Activated CD4-positive, alpha-beta memory T cell treated with anti-CD3 and anti-CD28 coated beads, Interleukin-2, amount 10 ng/mL, durations not matched to agents 7 days and 5 days (primary cell): ENCODE measurements at regions not wholly inside any gene's neighbourhood (a gene's known extent, or its start where the extent isn't known, plus 50 kb on each side); places are given as distances from the start of the nearest gene placed in this dataset.
"Not testable (repeated sequence)": the region's sequence is repeated elsewhere in the genome, so short reads cannot be mapped to it uniquely, and the experiment has no call there.

Experiments
- CTCF ChIA-PET: fragments of 350-600 bp; sonication (Branson Sonifier 250); formaldehyde crosslinking; loops from one replicate; lab custom pipeline; 2021; ENCODE audit warnings: antibody characterized with exemption, inconsistent platforms; lab: Charles Lee
- POLR2A ChIA-PET: fragments of 350-600 bp; sonication (Branson Sonifier 250); formaldehyde crosslinking; loops from one replicate; lab custom pipeline; 2021; ENCODE audit warnings: antibody characterized with exemption; lab: Charles Lee
- DNase-seq: peaks from one replicate; pipeline ENCODE4 v3.0.0-alpha.2; 2020
- H3K27ac Mint-ChIP-seq: one replicate; pipeline ENCODE4 v1.8.0; 2021; ENCODE audit warnings: mild to moderate bottlenecking, mixed read lengths
- H3K27me3 Mint-ChIP-seq: one replicate; pipeline ENCODE4 v1.8.0; 2021; ENCODE audit warnings: mixed read lengths
- H3K36me3 Mint-ChIP-seq: one replicate; pipeline ENCODE4 v1.8.0; 2021; ENCODE audit warnings: low read depth, mixed read lengths
- H3K4me1 Mint-ChIP-seq: one replicate; pipeline ENCODE4 v1.8.0; 2021; ENCODE audit warnings: mixed read lengths
- H3K4me3 Mint-ChIP-seq: one replicate; pipeline ENCODE4 v1.8.0; 2021; ENCODE audit warnings: mild to moderate bottlenecking, mixed read lengths
- H3K9me3 Mint-ChIP-seq: one replicate; pipeline ENCODE4 v1.8.0; 2021; ENCODE audit warnings: mixed read lengths

DNA sequence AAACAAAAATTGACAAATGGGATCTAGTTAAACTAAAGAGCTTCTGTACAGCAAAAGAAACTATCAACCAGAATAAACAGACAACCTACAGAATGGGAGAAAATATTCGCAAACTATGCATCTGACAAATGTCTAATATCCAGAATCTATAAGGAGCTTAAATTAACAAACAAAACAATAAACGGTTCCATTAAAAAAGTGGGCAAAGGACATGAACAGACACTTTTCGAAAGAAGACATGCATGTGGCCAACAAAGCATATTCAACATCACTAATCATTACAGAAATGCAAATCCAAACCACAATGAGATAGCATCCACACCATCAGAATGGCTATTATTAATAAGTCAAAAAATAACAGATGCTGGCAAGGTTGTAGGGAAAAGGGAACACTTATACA is 50.5 kb upstream of the MED13L start:
- H3K9me3 Mint-ChIP-seq, H3K27me3 Mint-ChIP-seq, H3K27ac Mint-ChIP-seq, H3K36me3 Mint-ChIP-seq, DNase-seq, POLR2A ChIA-PET, H3K4me3 Mint-ChIP-seq: not testable (repeated sequence)
- CTCF ChIA-PET: interaction anchor here (0.6 kb wide), 1 partner anchor 11 kb away, joined by 3 read pairs; no protein-coding TSS in a partner anchor
- H3K4me1 Mint-ChIP-seq: peaks cover 25% of the 10 kb centered on the region

GRCh38 chr12:116331876-116332275 is 54.4 kb upstream of the MED13L start:
- POLR2A ChIA-PET: no interaction called here
- H3K27ac Mint-ChIP-seq: no peak overlapping the region
- H3K4me3 Mint-ChIP-seq: no peak overlapping the region
- H3K27me3 Mint-ChIP-seq: no peaks in the 10 kb centered on the region
- DNase-seq: no peak
- H3K4me1 Mint-ChIP-seq: peaks cover 3% of the 10 kb centered on the region
- H3K9me3 Mint-ChIP-seq: no peaks in the 10 kb centered on the region
- no peaks in the 10 kb centered on the region for H3K36me3 Mint-ChIP-seq
- CTCF ChIA-PET: no interaction called here

GRCh38 chr12:116332705-116333380 is 55.4 kb upstream of the MED13L start:
- Mint-ChIP-seq H3K4me1 (peaks cover 3% of the 10 kb centered on the region), H3K27ac (no peak overlapping the region), H3K9me3 (no peaks in the 10 kb centered on the region), H3K27me3 (no peaks in the 10 kb centered on the region), H3K36me3 (no peaks in the 10 kb centered on the region), H3K4me3 (no peak overlapping the region)
- ChIA-PET CTCF (no interaction called here), POLR2A (no interaction called here)
- no peak for DNase-seq

DNA sequence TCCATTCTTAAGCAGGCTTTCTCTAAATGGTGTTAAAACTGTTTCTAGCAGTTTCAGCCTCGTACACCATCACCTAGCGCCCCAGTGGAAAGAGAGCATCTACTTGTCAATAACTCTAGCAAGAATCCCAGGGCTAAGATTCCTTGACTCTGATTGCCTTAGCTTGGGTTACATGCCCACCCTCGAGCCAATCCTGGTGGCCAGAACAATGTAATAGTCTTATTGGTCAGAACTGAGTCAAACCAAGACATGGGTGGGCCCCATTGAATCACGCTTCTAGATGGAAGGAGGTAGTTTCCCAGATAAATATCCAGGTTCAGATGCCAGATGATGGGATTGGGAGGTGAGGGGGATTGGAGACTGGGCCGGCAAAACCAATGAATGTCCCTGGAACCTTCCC is 55.9 kb upstream of the MED13L start:
- ChIA-PET POLR2A (interaction anchor here (1.2 kb wide), 1 partner anchor 226 kb away, joined by 3 read pairs; the partner anchor contains the start of gene MAP1LC3B2), CTCF (no interaction called here)
- Mint-ChIP-seq H3K4me1 (peaks cover 3% of the 10 kb centered on the region), H3K36me3 (no peaks in the 10 kb centered on the region), H3K9me3 (no peaks in the 10 kb centered on the region), H3K27me3 (no peaks in the 10 kb centered on the region), H3K27ac (no peak overlapping the region), H3K4me3 (no peak overlapping the region)
- DNase-seq: no peak

- Mint-ChIP-seq H3K4me3 (no peak overlapping the region), H3K27ac (no peak overlapping the region), H3K27me3 (no peaks in the 10 kb centered on the region), H3K4me1 (peaks cover 3% of the 10 kb centered on the region), H3K9me3 (no peaks in the 10 kb centered on the region), H3K36me3 (no peaks in the 10 kb centered on the region)
- DNase-seq: peak; percentile 22
- CTCF ChIA-PET: interaction anchor here (0.5 to 0.6 kb wide), 2 partner anchors 180 to 802 kb away, joined by 3 to 4 read pairs; no protein-coding TSS in a partner anchor
- POLR2A ChIA-PET: no interaction called here
Observed at GRCh38 chr12:116336542-116337065, 59.1 kb upstream of the MED13L start.

- Mint-ChIP-seq H3K9me3 (no peaks in the 10 kb centered on the region), H3K4me3 (no peak overlapping the region), H3K36me3 (no peaks in the 10 kb centered on the region), H3K4me1 (peaks cover 3% of the 10 kb centered on the region), H3K27ac (no peak overlapping the region), H3K27me3 (no peaks in the 10 kb centered on the region)
- CTCF ChIA-PET: no interaction called here
- no peak for DNase-seq
- POLR2A ChIA-PET: no interaction called here
Observed at GRCh38 chr12:116337312-116337711, 59.8 kb upstream of the MED13L start.

GRCh38 chr12:116338064-116338846 is 60.8 kb upstream of the MED13L start:
- no peaks in the 10 kb centered on the region for H3K36me3 Mint-ChIP-seq
- H3K27ac Mint-ChIP-seq: no peak overlapping the region
- DNase-seq: no peak
- POLR2A ChIA-PET: interaction anchor here (0.6 kb wide), 1 partner anchor 380 kb away, joined by 3 read pairs; no protein-coding TSS in a partner anchor
- H3K4me3 Mint-ChIP-seq: no peak overlapping the region
- CTCF ChIA-PET: interaction anchor here (0.7 kb wide), 1 partner anchor 10 kb away, joined by 3 read pairs; no protein-coding TSS in a partner anchor
- H3K27me3 Mint-ChIP-seq: no peaks in the 10 kb centered on the region
- H3K9me3 Mint-ChIP-seq: peaks cover 3% of the 10 kb centered on the region
- H3K4me1 Mint-ChIP-seq: peaks cover 3% of the 10 kb centered on the region

DNA sequence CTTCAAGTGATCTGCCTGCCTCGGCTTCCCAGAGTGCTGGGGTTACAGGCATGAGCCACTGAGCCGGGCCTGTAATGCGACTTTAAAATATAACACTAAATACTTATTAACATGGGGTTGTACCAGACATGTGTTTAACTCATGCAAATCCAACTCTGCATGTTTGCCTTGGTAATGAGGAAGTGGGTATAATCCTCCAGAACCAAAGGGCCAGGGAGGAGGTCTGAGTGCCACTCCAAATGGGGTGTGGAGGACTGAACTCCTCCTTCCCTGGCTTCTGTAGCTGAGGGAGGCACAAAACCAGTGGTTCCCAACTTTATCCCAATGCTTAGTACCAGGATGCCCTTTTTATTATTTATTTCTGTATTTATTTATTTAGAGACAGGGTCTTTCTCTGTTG is 61.6 kb upstream of the MED13L start:
- H3K36me3 Mint-ChIP-seq: no peaks in the 10 kb centered on the region
- DNase-seq: no peak
- no peaks in the 10 kb centered on the region for H3K27me3 Mint-ChIP-seq
- peaks cover 3% of the 10 kb centered on the region for H3K4me1 Mint-ChIP-seq
- CTCF ChIA-PET: interaction anchor here (0.7 kb wide), 1 partner anchor 11 kb away, joined by 3 read pairs; no protein-coding TSS in a partner anchor
- POLR2A ChIA-PET: no interaction called here
- H3K4me3 Mint-ChIP-seq: no peak overlapping the region
- H3K9me3 Mint-ChIP-seq: peaks cover 3% of the 10 kb centered on the region
- H3K27ac Mint-ChIP-seq: no peak overlapping the region

DNA sequence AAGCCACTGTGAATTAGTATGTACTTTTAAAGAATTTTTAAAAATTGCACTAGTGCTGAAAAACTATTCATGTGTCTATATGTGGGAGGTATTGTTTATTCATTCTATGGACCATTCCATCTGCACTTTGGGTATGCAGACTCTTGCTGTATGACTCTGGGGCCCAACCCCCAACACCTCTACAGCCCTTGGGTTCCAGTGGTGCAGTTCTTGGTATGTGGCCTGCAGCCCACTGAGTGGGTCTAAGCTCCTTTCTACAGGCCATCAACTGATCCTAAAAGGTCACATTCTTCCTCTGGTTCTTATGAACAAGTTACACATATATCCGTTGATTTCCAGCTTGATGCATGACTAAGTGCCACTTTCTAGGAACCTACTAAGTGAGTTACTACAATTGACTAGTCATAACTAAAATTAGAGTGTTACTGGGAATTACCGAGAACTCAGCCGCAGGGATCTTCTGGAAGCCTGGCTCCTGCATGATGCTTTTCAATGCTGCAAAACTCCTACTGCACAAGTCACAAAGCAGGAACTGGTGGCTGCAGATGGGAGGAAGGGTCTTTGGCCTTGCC is 62.4 kb upstream of the MED13L start:
- DNase-seq: no peak
- POLR2A ChIA-PET: no interaction called here
- H3K27ac Mint-ChIP-seq: no peak overlapping the region
- H3K4me3 Mint-ChIP-seq: no peak overlapping the region
- H3K27me3 Mint-ChIP-seq: no peaks in the 10 kb centered on the region
- CTCF ChIA-PET: no interaction called here
- H3K4me1 Mint-ChIP-seq: peaks cover 3% of the 10 kb centered on the region
- H3K36me3 Mint-ChIP-seq: no peaks in the 10 kb centered on the region
- H3K9me3 Mint-ChIP-seq: peaks cover 6% of the 10 kb centered on the region

- CTCF ChIA-PET: no interaction called here
- no peak overlapping the region for H3K4me3 Mint-ChIP-seq
- H3K27ac Mint-ChIP-seq: no peak overlapping the region
- no peaks in the 10 kb centered on the region for H3K36me3 Mint-ChIP-seq
- H3K4me1 Mint-ChIP-seq: no peaks in the 10 kb centered on the region
- POLR2A ChIA-PET: no interaction called here
- H3K9me3 Mint-ChIP-seq: peaks cover 6% of the 10 kb centered on the region
- DNase-seq: no peak
- H3K27me3 Mint-ChIP-seq: peaks cover 5% of the 10 kb centered on the region
Observed at GRCh38 chr12:116343331-116343884, 65.9 kb upstream of the MED13L start.

DNA sequence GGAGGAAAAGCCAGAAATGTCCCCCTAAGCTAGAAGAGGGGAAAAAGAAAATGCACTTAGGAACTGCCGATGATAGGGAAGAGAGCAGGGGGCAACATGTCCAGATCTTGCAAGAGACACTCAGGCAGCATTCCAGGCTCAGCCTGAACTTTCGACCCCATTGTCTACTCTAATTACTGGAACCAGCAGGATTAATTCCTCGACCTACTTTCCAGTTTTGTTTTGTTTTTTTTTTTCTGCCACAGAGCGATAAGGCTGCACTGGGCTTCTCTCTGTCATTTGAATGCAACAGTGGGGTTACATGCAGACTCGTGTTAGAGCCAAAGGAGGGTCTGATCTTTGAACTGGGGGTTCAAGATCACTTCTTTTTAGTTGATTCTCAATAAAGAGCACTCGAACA is 68.7 kb upstream of the MED13L start:
- no peaks in the 10 kb centered on the region for H3K4me1 Mint-ChIP-seq
- peaks cover 6% of the 10 kb centered on the region for H3K9me3 Mint-ChIP-seq
- CTCF ChIA-PET: no interaction called here

DNA sequence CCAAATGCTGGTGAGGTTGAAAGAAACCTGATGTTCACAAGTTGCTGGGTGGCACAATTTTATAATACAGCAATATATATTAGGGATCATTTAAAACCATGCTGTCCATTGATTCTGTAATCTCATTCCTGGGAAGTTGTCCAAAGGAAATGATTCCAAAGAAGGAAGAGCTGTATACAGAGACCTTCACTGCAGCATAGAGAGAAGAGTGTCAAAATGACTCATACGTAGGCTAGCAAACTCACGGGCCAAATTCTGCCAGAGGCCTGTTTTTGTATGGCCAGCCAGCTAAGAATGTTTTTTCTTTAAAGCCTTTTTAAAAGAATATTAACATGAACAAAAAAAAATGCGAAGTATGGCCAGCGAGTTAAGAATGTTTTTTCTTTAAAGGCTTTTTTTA is 69.2 kb upstream of the MED13L start:
- Mint-ChIP-seq H3K27me3 (peaks cover 7% of the 10 kb centered on the region), H3K27ac (no peak overlapping the region), H3K9me3 (peaks cover 6% of the 10 kb centered on the region), H3K36me3 (no peaks in the 10 kb centered on the region), H3K4me1 (no peaks in the 10 kb centered on the region), H3K4me3 (no peak overlapping the region)
- ChIA-PET CTCF (no interaction called here), POLR2A (no interaction called here)
- no peak for DNase-seq

More for the DNA sequence above, 68.7 kb upstream of the MED13L start:
- no peak overlapping the region for H3K27ac Mint-ChIP-seq
- no peak for DNase-seq
- no peaks in the 10 kb centered on the region for H3K36me3 Mint-ChIP-seq
- POLR2A ChIA-PET: no interaction called here
- H3K4me3 Mint-ChIP-seq: no peak overlapping the region
- H3K27me3 Mint-ChIP-seq: peaks cover 7% of the 10 kb centered on the region

GRCh38 chr12:116347265-116347664 is 69.8 kb upstream of the MED13L start:
- no peak overlapping the region for H3K4me3 Mint-ChIP-seq
- POLR2A ChIA-PET: no interaction called here
- no peaks in the 10 kb centered on the region for H3K4me1 Mint-ChIP-seq
- no peak for DNase-seq
- peaks cover 6% of the 10 kb centered on the region for H3K9me3 Mint-ChIP-seq
- H3K27me3 Mint-ChIP-seq: peaks cover 7% of the 10 kb centered on the region
- CTCF ChIA-PET: no interaction called here
- no peaks in the 10 kb centered on the region for H3K36me3 Mint-ChIP-seq
- H3K27ac Mint-ChIP-seq: no peak overlapping the region
